Body of pancreas (tissue), 4 donors: ENCODE measurements at regions not wholly inside any gene's neighbourhood (a gene's known extent, or its start where the extent isn't known, plus 50 kb on each side); places are given as distances from the start of the nearest gene placed in this dataset.

Experiments used
- ATAC-seq: fragments of 150-250 bp; one replicate; pipeline ENCODE4 v1.9.1; 2016
- DNase-seq, 4 donors: peaks; one replicate each; pipeline ENCODE4 v3.0.0-alpha.2; 2019
- H3K27ac ChIP-seq, 4 donors: fragments of 200-600 bp; sonication (generic); 1 replicate in 3 of 4; 2 replicates in 1 of 4; pipeline versions ENCODE4 v1.5.1 to v1.6.1; 2016 to 2019; ENCODE audit warnings: mild to moderate bottlenecking in 1 of 4, mixed read lengths in 1 of 4, moderate library complexity in 1 of 4
- H3K27me3 ChIP-seq, 2 donors: fragments of 200-600 bp; sonication (generic); one replicate each; pipeline ENCODE4 v1.6.0; 2016; ENCODE audit warnings: mild to moderate bottlenecking in 1 of 2
- H3K36me3 ChIP-seq, 2 donors: fragments of 200-600 bp; sonication (generic); replicated peaks in 1 of 2; 2 replicates each; pipeline ENCODE4 v1.5.1; 2016; ENCODE audit warnings: low read depth in 2 of 2; ENCODE audit not compliant: insufficient read depth in 1 of 2
- H3K4me1 ChIP-seq: fragments of 200-600 bp; sonication (generic); one replicate; pipeline ENCODE4 v1.6.0; 2016
- H3K4me3 ChIP-seq, 2 donors: fragments of 200-600 bp; sonication (generic); 1 replicate in 1 of 2; 2 replicates in 1 of 2; pipeline ENCODE4 v1.5.1; 2016 to 2019
- H3K9me3 ChIP-seq, 3 donors: fragments of 200-600 bp; sonication (generic); 1 replicate in 2 of 3; 2 replicates in 1 of 3; pipeline ENCODE4 v1.5.1; 2016
- POLR2A ChIP-seq, 3 donors: fragments of 450-650 bp; IDR thresholded peaks; one replicate each; pipeline ENCODE4 v1.6.1; 2016; ENCODE audit warnings: antibody characterized with exemption in 3 of 3, mild to moderate bottlenecking in 2 of 3
- WGBS, 2 donors: methylation state at CpG; one replicate each; pipeline ENCODE4 v1.1.5; 2017; 5-methylcytosine and 5-hydroxymethylcytosine counted together
- intact Hi-C: fragments of 100-400 bp; cut with DNase I; formaldehyde crosslinking; loops from one replicate; pipeline ENCODE4 v1.15.1; 2023
- TF ChIP-seq, protein P1 (sequence below), 7 experiments: fragments of 450-650 bp in 4 of 7; fragments of 200-600 bp in 3 of 7; sonication (generic) in 3 of 7; IDR thresholded peaks; one replicate each; pipeline ENCODE4 v1.5.1; 2016 to 2019; ENCODE audit warnings: antibody characterized with exemption in 7 of 7

DNA sequence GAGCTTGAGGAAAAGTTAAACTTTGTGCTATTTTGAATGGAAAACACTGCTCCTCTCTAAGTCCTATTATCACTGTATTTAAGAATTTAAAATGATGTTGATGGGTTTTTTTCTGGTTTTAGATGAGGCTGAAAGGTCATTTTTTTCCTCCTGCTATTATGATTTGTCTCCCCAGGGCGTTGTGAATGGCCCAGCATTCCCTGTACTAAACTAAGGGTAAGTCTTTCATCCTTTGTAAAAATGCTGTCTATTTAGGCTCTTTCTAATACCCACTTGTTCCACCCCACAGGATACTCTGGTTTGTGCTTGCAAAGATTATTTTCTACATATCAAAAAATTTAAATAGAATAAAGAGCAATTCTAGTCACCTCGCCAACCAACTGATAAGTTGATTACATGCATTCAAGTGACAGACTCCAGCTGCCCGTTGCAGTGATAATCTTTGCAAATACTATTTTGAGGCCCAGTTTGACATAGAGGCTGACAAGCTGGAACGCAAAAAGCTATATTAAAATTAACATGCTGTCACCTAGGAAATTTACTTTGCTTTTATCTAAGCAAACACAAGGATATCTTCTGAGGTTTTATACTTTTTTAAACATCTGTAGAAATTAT, 222.3 kb upstream of the TMEM229A start:
- no peak for TF ChIP-seq POLR2A (IDR thresholded peaks at IDR 0.05)
- TF ChIP-seq, protein P1, sequence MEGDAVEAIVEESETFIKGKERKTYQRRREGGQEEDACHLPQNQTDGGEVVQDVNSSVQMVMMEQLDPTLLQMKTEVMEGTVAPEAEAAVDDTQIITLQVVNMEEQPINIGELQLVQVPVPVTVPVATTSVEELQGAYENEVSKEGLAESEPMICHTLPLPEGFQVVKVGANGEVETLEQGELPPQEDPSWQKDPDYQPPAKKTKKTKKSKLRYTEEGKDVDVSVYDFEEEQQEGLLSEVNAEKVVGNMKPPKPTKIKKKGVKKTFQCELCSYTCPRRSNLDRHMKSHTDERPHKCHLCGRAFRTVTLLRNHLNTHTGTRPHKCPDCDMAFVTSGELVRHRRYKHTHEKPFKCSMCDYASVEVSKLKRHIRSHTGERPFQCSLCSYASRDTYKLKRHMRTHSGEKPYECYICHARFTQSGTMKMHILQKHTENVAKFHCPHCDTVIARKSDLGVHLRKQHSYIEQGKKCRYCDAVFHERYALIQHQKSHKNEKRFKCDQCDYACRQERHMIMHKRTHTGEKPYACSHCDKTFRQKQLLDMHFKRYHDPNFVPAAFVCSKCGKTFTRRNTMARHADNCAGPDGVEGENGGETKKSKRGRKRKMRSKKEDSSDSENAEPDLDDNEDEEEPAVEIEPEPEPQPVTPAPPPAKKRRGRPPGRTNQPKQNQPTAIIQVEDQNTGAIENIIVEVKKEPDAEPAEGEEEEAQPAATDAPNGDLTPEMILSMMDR (IDR thresholded peaks at IDR 0.05): no peak
- no peaks in the 10 kb centered on the region for H3K4me1 ChIP-seq
- WGBS, 2 donors: 19 to 20% methylated on average over 4 of the region's 4 CpGs
- intact Hi-C loops: no loop called here
- DNase-seq: no peak
- H3K4me3 ChIP-seq: no peak overlapping the region
- H3K9me3 ChIP-seq: no peaks in the 10 kb centered on the region
- no peak for ATAC-seq
- no peak overlapping the region for H3K27ac ChIP-seq
- H3K27me3 ChIP-seq: no peaks in the 10 kb centered on the region
- no peaks in the 10 kb centered on the region for H3K36me3 ChIP-seq

DNA sequence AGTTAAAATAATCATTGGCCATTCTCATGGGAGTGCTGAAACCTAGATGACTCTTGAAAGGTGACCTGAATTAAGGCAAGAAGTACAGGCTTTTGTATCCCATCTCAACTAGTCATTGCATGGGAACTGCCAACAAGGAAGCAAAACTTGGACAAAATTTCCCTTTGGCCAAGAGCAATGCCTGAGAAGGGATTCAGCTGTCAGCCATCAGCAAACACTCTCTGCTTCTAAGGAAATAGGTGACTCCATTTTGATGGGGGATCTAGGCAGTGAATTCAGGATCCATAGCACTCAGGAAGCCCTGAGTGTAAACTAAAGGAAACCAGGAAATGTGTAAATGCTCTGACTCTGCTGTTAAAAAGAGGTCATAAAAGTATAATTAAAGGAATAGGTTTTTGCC, 221.5 kb upstream of the TMEM229A start:
- TF ChIP-seq, protein P1 (IDR thresholded peaks at IDR 0.05): no peak
- TF ChIP-seq POLR2A (IDR thresholded peaks at IDR 0.05): no peak
- H3K9me3 ChIP-seq: no peaks in the 10 kb centered on the region
- intact Hi-C loops: no loop called here
- H3K27ac ChIP-seq: no peak overlapping the region
- ATAC-seq (no peak), DNase-seq (no peak)
- no peaks in the 10 kb centered on the region for H3K4me1 ChIP-seq
- no peaks in the 10 kb centered on the region for H3K27me3 ChIP-seq
- no peak overlapping the region for H3K4me3 ChIP-seq
- H3K36me3 ChIP-seq: no peaks in the 10 kb centered on the region

DNA sequence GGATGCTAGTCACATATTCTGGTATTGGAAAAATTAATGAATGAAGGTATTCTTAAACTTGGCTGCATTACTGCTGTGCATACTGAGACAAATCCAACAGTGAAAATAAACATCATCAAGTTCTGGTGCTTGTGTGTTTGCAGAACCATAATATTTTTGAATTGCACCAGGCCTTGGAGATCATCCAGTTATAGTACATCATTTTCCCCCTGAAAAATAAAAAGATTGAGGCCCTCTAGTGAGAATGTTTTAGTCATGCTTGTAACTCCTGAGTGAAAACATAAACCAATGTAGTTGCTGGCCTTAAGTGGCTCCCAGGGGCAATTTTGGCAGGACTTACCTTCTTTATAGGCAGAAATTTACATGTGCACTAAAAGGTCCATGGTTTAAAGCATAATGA, 218.8 kb upstream of the TMEM229A start:
- DNase-seq (no peak), ATAC-seq (no peak)
- H3K4me3 ChIP-seq: no peak overlapping the region
- no peaks in the 10 kb centered on the region for H3K4me1 ChIP-seq
- intact Hi-C loops: no loop called here
- no peaks in the 10 kb centered on the region for H3K27me3 ChIP-seq
- H3K9me3 ChIP-seq: no peaks in the 10 kb centered on the region
- TF ChIP-seq, protein P1 (IDR thresholded peaks at IDR 0.05): no peak
- TF ChIP-seq POLR2A (IDR thresholded peaks at IDR 0.05): no peak
- no peaks in the 10 kb centered on the region for H3K36me3 ChIP-seq
- H3K27ac ChIP-seq: no peak overlapping the region

DNA sequence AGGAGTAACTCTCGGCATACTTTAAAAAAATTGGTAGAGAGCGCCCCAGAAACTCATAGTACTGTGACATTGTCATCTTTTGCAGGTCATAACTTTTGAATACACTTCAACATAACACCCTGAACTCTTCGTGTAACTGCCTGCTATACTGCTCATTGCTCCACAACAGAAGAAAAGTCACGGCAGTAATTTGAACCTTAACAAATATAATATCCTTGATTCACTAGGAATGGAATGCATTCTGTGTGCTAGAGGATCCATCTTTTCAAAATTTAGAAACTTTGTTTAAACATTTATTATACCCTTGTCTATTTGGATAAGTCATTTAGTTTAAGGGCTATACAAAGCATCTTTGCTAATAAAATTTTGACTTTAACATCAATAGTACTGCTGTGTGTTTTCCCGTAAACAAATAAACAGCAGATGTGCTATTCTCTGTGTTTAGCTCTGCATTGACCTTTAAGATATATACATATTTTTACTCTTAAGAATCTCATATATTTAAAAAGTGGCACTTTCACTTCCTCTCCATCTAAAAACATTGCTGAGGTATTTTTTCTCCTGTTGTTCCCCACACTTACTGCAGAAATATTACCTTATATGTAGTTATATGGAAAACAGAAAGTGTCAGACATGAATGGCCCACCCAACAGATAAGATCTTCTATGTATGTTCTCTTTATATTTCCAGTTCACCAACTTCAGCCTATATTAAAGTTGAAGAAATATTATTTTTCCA, 217.6 kb upstream of the TMEM229A start:
- WGBS, 2 donors: 58 to 61% methylated on average over 5 of the region's 5 CpGs
- ATAC-seq: no peak
- no peaks in the 10 kb centered on the region for H3K4me1 ChIP-seq
- TF ChIP-seq, protein P1 (IDR thresholded peaks at IDR 0.05): no peak
- TF ChIP-seq POLR2A (IDR thresholded peaks at IDR 0.05): no peak
- no peaks in the 10 kb centered on the region for H3K36me3 ChIP-seq
- H3K9me3 ChIP-seq: no peaks in the 10 kb centered on the region
- no peak overlapping the region for H3K27ac ChIP-seq
- intact Hi-C loops: no loop called here
- no peaks in the 10 kb centered on the region for H3K27me3 ChIP-seq
- H3K4me3 ChIP-seq: no peak overlapping the region
- no peak for DNase-seq

DNA sequence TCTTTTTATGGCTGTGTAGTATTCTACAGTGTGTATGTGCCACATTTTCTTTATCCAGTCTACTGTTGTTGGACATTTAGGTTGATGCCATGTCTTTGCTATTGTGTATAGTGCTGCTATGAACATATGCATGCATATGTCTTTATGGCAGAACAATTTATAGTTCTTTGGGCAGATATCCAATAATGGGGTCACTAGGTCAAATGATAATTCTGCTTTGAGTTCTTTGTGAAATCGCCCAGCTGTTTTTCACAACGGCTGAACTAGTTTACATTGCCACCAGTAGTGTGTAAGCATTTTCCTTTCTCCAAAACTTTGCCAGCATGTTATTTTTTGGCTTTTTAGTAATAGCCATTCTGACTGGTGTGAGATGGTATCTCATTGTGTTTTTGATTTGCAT, 214.8 kb upstream of the TMEM229A start:
- no peak overlapping the region for H3K4me3 ChIP-seq
- H3K9me3 ChIP-seq: no peaks in the 10 kb centered on the region
- H3K27ac ChIP-seq: no peak overlapping the region
- TF ChIP-seq, protein P1 (IDR thresholded peaks at IDR 0.05): no peak
- no peak for TF ChIP-seq POLR2A (IDR thresholded peaks at IDR 0.05)
- H3K36me3 ChIP-seq: no peaks in the 10 kb centered on the region
- intact Hi-C loops: no loop called here
- no peak for ATAC-seq
- H3K27me3 ChIP-seq: no peaks in the 10 kb centered on the region
- no peak for DNase-seq
- no peaks in the 10 kb centered on the region for H3K4me1 ChIP-seq
- WGBS, 2 donors: 20 to 21% methylated on average over 2 of the region's 2 CpGs
